Common myeloid progenitor, CD34-positive (primary cell): ENCODE measurements at regions not wholly inside any gene's neighbourhood (a gene's known extent, or its start where the extent isn't known, plus 50 kb on each side); places are given as distances from the start of the nearest gene placed in this dataset.

Source experiments
- CTCF ChIA-PET: fragments of 350-600 bp; sonication (Branson Sonifier 250); formaldehyde crosslinking; loops from one replicate; lab custom pipeline; 2021; ENCODE audit warnings: antibody characterized with exemption; lab: Charles Lee
- POLR2A ChIA-PET: fragments of 350-600 bp; sonication (Branson Sonifier 250); formaldehyde crosslinking; loops from one replicate; lab custom pipeline; 2021; ENCODE audit warnings: antibody characterized with exemption; lab: Charles Lee
- DNase-seq, 3 donors: peaks; one replicate each; pipeline versions ENCODE4 v3.0.0 to v3.0.0-alpha.2; 2013
- H3K27ac ChIP-seq, 2 experiments: 1 replicate in 1 of 2; 2 replicates in 1 of 2; pipeline ENCODE4 v1.7.0; 2013; ENCODE audit warnings: inconsistent platforms in 2 of 2, low read length in 2 of 2, mild to moderate bottlenecking in 2 of 2, low read depth in 1 of 2, moderate library complexity in 1 of 2; ENCODE audit not compliant: severe bottlenecking in 2 of 2, insufficient read depth in 1 of 2, poor library complexity in 1 of 2
- H3K27me3 ChIP-seq, 5 experiments: replicated peaks in 2 of 5; 1 replicate in 3 of 5; 2 replicates in 2 of 5; pipeline versions ENCODE4 v1.6.1 to v1.7.0; 2013; ENCODE audit warnings: low read length in 4 of 5, mild to moderate bottlenecking in 2 of 5, moderate library complexity in 2 of 5, inconsistent platforms in 1 of 5; ENCODE audit not compliant: insufficient read depth in 5 of 5, control insufficient read depth in 4 of 5
- H3K36me3 ChIP-seq, 4 experiments: 1 replicate in 2 of 4; 2 replicates in 2 of 4; pipeline versions ENCODE4 v1.6.1 to v1.7.0; 2013; ENCODE audit warnings: low read length in 3 of 4, control low read depth in 1 of 4, mild to moderate bottlenecking in 1 of 4; ENCODE audit not compliant: control insufficient read depth in 4 of 4, insufficient read depth in 4 of 4
- H3K4me1 ChIP-seq, 4 experiments: 1 replicate in 3 of 4; 2 replicates in 1 of 4; pipeline versions ENCODE4 v1.6.1 to v1.7.1; 2013; ENCODE audit warnings: low read length in 3 of 4, mild to moderate bottlenecking in 3 of 4, control low read depth in 1 of 4, inconsistent platforms in 1 of 4, moderate library complexity in 1 of 4; ENCODE audit not compliant: control insufficient read depth in 4 of 4, insufficient read depth in 4 of 4; ENCODE audit errors: control extremely low read depth in 1 of 4
- H3K4me3 ChIP-seq, 7 experiments: 1 replicate in 4 of 7; 2 replicates in 3 of 7; pipeline versions ENCODE4 v1.5.1 to v1.7.0; 2013; ENCODE audit warnings: mild to moderate bottlenecking in 7 of 7, low read length in 6 of 7, moderate library complexity in 6 of 7, inconsistent platforms in 2 of 7, low read depth in 2 of 7, control low read depth in 1 of 7; ENCODE audit not compliant: insufficient read depth in 4 of 7, control insufficient read depth in 1 of 7; ENCODE audit errors: extremely low read depth in 1 of 7
- H3K9me3 ChIP-seq, 5 experiments: 1 replicate in 4 of 5; 2 replicates in 1 of 5; pipeline versions ENCODE4 v1.6.1 to v1.7.1; 2013; ENCODE audit warnings: low read length in 4 of 5, mild to moderate bottlenecking in 2 of 5, inconsistent platforms in 1 of 5, low read depth in 1 of 5, moderate library complexity in 1 of 5; ENCODE audit not compliant: control insufficient read depth in 4 of 5, insufficient read depth in 2 of 5; ENCODE audit errors: control extremely low read depth in 1 of 5
- WGBS: methylation state at CpG from one replicate; pipeline ENCODE4 v1.1.5; 2013; ENCODE audit not compliant: insufficient coverage; 5-methylcytosine and 5-hydroxymethylcytosine counted together

DNA sequence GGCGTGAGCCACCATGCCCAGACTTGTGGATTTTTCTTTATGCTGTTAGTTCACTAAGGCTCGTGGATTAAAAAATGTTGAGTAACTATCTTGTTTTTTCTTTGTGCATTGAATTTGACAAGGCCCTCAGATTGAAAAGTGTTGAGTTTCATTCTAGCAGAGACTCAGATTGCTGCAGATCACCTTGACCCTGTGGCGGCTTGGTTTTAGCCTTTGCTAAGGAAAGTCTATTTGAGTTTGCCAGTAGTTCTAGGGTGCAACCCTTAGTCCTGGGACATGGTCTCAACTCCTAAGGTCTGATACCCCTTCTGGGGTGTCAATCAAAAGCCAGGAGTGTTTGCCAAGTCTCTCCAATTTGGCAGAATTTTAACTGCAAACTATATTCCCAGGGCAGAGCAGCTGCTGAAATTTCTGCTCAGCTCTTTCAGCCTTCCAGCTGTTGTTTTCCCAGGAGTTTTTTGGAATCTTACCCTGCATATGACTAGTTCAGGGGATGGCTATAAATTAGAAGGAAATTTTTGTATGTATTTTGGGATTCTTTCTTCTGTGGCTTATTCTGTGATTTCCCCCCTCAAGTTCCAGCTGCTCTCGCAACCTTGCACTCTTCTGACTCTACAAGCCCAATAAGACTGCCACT lies 84.3 kb upstream of the HAND1 start:
- no peak overlapping the region for H3K4me3 ChIP-seq
- no peaks in the 10 kb centered on the region for H3K36me3 ChIP-seq
- H3K27ac ChIP-seq = no peak overlapping the region
- peaks cover 0 to 3% (median 2%) of the 10 kb centered on the region in 5 experiments for H3K27me3 ChIP-seq
- ChIA-PET POLR2A (no interaction called here), CTCF (interaction anchor here (1.6 kb wide), 1 partner anchor 16 kb away, joined by 3 read pairs; no protein-coding TSS in a partner anchor)
- H3K9me3 ChIP-seq = no peaks in the 10 kb centered on the region
- 100% methylated on average over 3 of the region's 4 CpGs for WGBS
- H3K4me1 ChIP-seq = no peaks in the 10 kb centered on the region
- no peak for DNase-seq

DNA sequence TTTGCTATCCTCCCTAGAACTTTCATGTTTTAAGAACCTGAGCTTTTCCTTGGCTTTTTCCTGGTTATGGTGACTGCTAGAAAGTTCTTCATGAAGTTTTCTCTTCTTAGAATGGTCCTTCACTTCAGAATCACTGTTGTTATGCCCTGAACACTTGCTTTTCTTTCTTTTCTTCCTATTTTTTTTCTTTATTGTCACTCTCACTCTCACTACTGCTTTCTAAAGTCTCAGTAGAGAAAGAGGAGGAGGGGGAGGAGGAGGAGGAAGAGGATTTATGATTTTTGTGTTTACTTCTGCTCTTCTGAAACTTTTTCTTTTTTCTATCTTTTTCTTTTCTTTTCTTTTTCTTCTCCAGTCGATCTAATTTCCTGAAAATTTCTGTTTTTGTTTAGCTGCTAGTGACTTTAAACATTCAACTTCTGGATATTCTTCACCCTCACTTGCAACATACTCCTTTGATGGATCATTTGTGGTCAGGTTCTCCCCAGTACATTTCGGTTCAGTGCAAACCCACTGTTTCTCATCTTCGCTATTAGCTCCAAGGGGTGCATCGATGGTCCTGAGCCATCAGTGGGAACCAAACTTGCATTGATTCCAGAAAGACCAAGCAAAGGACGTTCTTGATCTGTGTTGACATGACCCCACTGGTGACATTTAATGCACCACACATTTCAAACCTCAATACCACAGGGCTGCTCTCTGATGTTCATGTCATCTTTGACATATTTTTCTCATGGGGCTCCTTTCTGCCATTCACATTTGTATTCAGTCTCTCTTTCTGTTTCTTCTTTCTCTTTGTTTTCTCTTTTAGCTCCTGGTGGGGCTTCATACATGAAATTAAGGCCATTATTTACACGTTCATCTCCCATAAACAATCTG lies 81.6 kb upstream of the HAND1 start:
- Histone ChIP-seq H3K27me3 (peaks cover 0 to 2% (median 0%) of the 10 kb centered on the region in 5 experiments), H3K4me3 (no peak overlapping the region), H3K4me1 (no peaks in the 10 kb centered on the region), H3K36me3 (no peaks in the 10 kb centered on the region), H3K9me3 (peaks cover 0 to 7% (median 0%) of the 10 kb centered on the region in 5 experiments), H3K27ac (no peak overlapping the region)
- CTCF ChIA-PET = no interaction called here
- 93% methylated on average over 4 of the region's 6 CpGs for WGBS
- POLR2A ChIA-PET = no interaction called here
- DNase-seq = no peak

DNA sequence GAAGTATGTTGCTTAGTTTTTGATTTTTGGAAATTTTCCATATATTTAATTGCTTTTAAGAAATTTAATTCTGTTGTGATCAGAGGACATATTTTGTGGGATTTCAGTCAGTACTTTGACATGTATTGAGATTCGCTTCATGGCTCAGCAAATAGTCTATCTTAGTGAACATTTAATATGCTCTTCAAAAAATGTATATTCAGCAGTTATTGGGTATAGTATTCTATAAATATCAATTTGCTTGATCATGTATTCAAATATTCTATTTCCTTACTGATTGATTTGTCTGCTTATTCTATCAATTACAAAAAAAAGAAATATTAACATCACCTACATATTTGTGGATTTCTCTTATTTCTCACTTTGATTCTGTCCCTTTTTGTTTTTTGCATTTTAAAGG lies 79.5 kb upstream of the HAND1 start:
- peaks cover 0 to 2% (median 0%) of the 10 kb centered on the region in 5 experiments for H3K27me3 ChIP-seq
- peaks cover 0 to 16% (median 6%) of the 10 kb centered on the region in 5 experiments for H3K9me3 ChIP-seq
- ChIA-PET POLR2A (no interaction called here), CTCF (no interaction called here)
- H3K4me1 ChIP-seq = no peaks in the 10 kb centered on the region
- DNase-seq = no peak
- no CpG with 5 or more reads among the region's 1 CpG for whole genome bisulfite sequencing
- H3K36me3 ChIP-seq = no peaks in the 10 kb centered on the region
- no peak overlapping the region for H3K27ac ChIP-seq
- H3K4me3 ChIP-seq = no peak overlapping the region

DNA sequence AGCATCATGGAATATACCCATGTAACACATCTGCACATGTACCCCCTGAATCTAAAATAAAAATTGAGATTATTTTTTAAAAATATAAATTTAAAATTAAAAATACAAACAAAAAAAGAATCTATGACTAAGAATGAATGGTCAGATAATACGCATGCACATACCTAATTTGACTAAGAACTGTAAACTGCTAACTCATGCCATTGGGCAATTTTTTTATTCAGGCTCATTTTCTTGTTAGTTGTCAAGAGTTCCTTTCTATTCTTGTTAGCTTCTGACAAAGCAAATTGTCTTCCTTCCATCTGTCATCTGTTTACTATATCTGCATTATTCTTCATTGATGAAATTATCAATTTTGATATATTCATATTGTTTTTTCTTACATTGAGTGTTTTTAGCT lies 69.5 kb upstream of the HAND1 start:
- ChIA-PET POLR2A (no interaction called here), CTCF (no interaction called here)
- peak in 2 of 3 donors; percentile 33 to 45 for DNase-seq
- no peak overlapping the region for H3K27ac ChIP-seq
- H3K4me3 ChIP-seq = no peak overlapping the region
- no peaks in the 10 kb centered on the region for H3K36me3 ChIP-seq
- H3K9me3 ChIP-seq = peaks cover 0 to 1% (median 0%) of the 10 kb centered on the region in 5 experiments
- peaks cover 0 to 7% (median 1%) of the 10 kb centered on the region in 4 experiments for H3K4me1 ChIP-seq
- peaks cover 0 to 3% (median 0%) of the 10 kb centered on the region in 5 experiments for H3K27me3 ChIP-seq
- WGBS = no CpG with 5 or more reads among the region's 1 CpG

DNA sequence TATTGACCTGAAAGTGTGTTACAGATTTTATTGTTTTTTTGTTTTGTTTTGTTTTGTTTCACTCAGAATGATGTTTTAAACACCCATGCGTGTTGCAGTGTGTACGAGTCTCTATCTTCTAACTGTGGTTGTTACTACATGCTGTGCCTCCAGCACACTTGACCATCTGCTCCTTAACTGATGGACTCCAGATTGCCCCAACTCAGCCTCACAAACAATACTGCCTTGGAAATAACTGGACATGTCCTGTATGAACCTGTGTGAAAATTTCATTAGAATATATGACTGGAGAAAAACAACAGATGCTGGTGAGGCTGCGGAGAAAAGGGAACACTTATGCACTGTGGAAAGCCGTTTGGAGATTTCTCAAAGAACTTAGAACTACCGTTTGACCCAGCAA lies 68.7 kb upstream of the HAND1 start:
- H3K9me3 ChIP-seq = peaks cover 0 to 1% (median 0%) of the 10 kb centered on the region in 5 experiments
- CTCF ChIA-PET = no interaction called here
- WGBS = 100% methylated on average over 1 of the region's 5 CpGs
- H3K27ac ChIP-seq = no peak overlapping the region
- DNase-seq = no peak
- POLR2A ChIA-PET = no interaction called here
- no peaks in the 10 kb centered on the region for H3K36me3 ChIP-seq
- no peak overlapping the region for H3K4me3 ChIP-seq
- peaks cover 0 to 3% (median 0%) of the 10 kb centered on the region in 5 experiments for H3K27me3 ChIP-seq
- H3K4me1 ChIP-seq = peaks cover 0 to 7% (median 1%) of the 10 kb centered on the region in 4 experiments

DNA sequence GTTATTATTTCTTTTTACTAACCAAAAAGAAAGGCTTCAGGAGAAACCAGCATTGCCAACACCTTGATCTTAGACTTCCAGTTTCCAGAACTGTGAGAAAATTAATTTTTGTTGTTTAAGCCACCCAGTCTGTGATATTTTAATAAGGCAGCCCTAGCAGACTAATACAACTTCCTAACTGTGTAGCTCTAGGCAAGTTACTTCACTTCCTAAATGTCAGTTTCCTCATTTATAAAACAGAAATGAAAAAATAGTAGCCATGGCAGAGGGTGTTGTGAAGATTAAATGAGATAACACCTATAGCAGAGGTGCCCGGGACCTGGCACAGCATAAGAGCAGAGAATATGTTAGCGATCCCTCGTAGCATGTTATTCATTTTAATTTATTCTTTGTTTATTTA lies 66.6 kb upstream of the HAND1 start:
- ChIA-PET POLR2A (no interaction called here), CTCF (no interaction called here)
- Histone ChIP-seq H3K4me1 (peaks cover 0 to 7% (median 1%) of the 10 kb centered on the region in 4 experiments), H3K27ac (no peak overlapping the region), H3K27me3 (peaks cover 0 to 3% (median 0%) of the 10 kb centered on the region in 5 experiments), H3K9me3 (no peaks in the 10 kb centered on the region), H3K36me3 (no peaks in the 10 kb centered on the region), H3K4me3 (no peak overlapping the region)
- WGBS = no CpG with 5 or more reads among the region's 3 CpGs
- DNase-seq = peak in 1 of 3 donors; percentile 8

DNA sequence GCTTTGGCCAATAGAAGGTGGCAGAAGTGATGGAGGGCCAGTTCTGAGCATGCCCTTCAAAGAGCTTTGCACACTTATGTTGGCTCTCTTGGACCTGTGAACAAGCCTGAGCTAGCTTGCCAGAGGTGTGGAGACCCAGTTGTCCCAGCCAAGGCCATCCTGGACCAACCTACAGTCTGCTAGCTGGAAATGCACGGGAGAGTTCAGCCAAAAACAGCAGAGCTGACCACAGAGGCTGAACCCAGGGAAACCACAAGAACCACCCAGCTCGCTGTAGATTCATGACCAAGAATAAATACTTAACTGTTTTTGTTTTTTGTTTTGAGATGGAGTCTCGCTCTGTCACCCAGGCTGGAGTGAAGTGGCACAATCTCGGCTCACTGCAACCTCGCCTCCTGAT lies 65.4 kb upstream of the HAND1 start:
- peaks cover 0 to 7% (median 1%) of the 10 kb centered on the region in 4 experiments for H3K4me1 ChIP-seq
- H3K4me3 ChIP-seq = no peak overlapping the region
- H3K36me3 ChIP-seq = no peaks in the 10 kb centered on the region
- ChIA-PET CTCF (no interaction called here), POLR2A (no interaction called here)
- no peaks in the 10 kb centered on the region for H3K9me3 ChIP-seq
- H3K27me3 ChIP-seq = peaks cover 0 to 3% (median 0%) of the 10 kb centered on the region in 5 experiments
- H3K27ac ChIP-seq = no peak overlapping the region
- peak in 2 of 3 donors; percentile 16 to 27 for DNase-seq
- 81% methylated on average over 4 of the region's 5 CpGs for WGBS
